ENCODE measurements at regions not wholly inside any gene's neighbourhood (a gene's known extent, or its start where the extent isn't known, plus 50 kb on each side); places are given as distances from the start of the nearest gene placed in this dataset.
"Not testable (repeated sequence)": the region's sequence is repeated elsewhere in the genome, so short reads cannot be mapped to it uniquely, and the experiment has no call there.

- DNase-seq, result no peak
- intact Hi-C loops (cut with DNase I), result no loop called here
Measured at GRCh38 chr4:73348185-73348584, 55.9 kb upstream of the ALB start.

- DNase-seq, result no peak
- intact Hi-C loops (cut with DNase I), result no loop called here
Measured at GRCh38 chr4:73347497-73347896, 56.6 kb upstream of the ALB start.

- no peak for DNase-seq
- intact Hi-C loops (cut with DNase I), result no loop called here
Measured at GRCh38 chr4:73345399-73345975, 58.6 kb upstream of the ALB start.

- intact Hi-C loops (cut with DNase I), result no loop called here
- DNase-seq, result no peak
Measured at GRCh38 chr4:73344106-73344505, 60.0 kb upstream of the ALB start.

- DNase-seq, result no peak
- intact Hi-C loops (cut with DNase I), result no loop called here
Measured at GRCh38 chr4:73343432-73343831, 60.7 kb upstream of the ALB start.

DNA sequence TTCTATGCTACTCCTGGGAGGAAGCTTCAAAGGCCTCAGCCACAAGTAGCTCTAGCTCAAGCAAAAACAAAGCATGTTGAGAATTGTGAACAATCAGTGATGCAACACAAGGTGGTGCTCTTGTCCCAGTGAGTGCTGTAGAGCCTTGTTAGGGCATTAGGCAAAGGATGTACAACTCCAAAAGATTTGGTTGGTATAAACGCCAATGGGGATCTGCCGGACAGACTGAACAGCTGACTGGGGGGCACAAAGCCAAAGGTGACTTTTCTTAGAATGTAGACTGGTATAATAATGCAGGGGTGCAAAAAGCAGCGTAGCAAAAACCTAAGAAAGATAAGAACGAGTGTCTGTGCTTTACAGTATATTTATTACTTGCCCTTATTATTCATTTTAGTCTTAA, 62.6 kb upstream of the ALB start:
- intact Hi-C loops (cut with DNase I), result loop anchor here (1.0 to 2.0 kb wide), 2 partner anchors 105 to 309 kb away; no protein-coding TSS in a partner anchor
- DNase-seq, result peak in 4 of 10 donors; percentile 37 to 65 (median 56)

DNA sequence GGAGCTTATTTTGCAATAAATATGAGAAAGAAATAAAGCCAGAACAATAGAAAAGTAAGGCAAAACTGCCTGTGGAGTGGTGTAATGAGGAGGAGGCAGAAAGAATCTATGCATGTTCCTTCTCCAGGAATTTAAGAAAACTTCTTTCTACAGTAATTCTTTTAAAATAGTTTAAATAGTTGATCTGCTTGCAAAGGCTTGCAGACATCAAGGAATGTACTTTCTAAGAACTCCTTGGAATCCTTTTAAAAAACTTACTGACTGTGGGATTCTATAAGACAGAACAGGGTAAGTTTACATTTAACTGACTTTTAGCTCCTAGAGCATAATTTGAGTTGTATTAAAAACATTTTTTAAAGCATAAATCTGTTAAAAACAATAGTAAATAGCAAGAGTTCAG, 63.2 kb upstream of the ALB start:
- DNase-seq, result no peak
- intact Hi-C loops (cut with DNase I), result loop anchor here (1.0 to 2.0 kb wide), 2 partner anchors 105 to 310 kb away; no protein-coding TSS in a partner anchor

GRCh38 chr4:73335679-73336078, 68.4 kb upstream of the ALB start:
- intact Hi-C loops (cut with DNase I), result no loop called here
- no peak for DNase-seq

- intact Hi-C loops (cut with DNase I); DNase-seq: not testable (repeated sequence)
Measured at GRCh38 chr4:73332012-73332411, 72.1 kb upstream of the ALB start.

- no peak for DNase-seq
- intact Hi-C loops (cut with DNase I), result no loop called here
Measured at GRCh38 chr4:73329300-73329699, 70.7 kb upstream of the ANKRD17 start.

- intact Hi-C loops (cut with DNase I); DNase-seq: not testable (repeated sequence)
Measured at GRCh38 chr4:73325776-73326175, 67.2 kb upstream of the ANKRD17 start.

- intact Hi-C loops (cut with DNase I), result no loop called here
- no peak for DNase-seq
Measured at GRCh38 chr4:73317092-73317491, 58.5 kb upstream of the ANKRD17 start.

DNA sequence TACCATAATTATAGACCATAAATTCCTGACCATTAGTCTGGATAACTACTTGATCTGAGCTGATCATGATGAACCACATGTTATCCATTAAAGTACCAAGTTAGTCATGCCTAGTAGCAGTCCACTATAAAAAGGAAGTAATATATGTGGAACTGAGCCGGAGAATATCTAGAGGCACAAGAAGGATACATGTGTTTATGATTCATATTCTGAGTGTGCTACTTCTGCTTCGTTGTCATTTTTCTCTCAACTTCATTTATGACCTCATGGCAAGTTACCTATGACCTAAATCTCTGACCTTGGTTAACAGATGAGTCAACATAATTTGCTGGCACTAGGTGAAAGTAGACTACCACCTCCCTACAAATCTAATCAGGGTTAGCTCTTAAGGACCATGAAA, 56.5 kb upstream of the ANKRD17 start:
- intact Hi-C loops (cut with DNase I), result no loop called here
- no peak for DNase-seq

GRCh38 chr4:73312967-73313366, 54.4 kb upstream of the ANKRD17 start:
- DNase-seq, result no peak
- intact Hi-C loops (cut with DNase I), result loop anchor here (5.0 kb wide), 1 partner anchor 339 kb away; no protein-coding TSS in a partner anchor

DNA sequence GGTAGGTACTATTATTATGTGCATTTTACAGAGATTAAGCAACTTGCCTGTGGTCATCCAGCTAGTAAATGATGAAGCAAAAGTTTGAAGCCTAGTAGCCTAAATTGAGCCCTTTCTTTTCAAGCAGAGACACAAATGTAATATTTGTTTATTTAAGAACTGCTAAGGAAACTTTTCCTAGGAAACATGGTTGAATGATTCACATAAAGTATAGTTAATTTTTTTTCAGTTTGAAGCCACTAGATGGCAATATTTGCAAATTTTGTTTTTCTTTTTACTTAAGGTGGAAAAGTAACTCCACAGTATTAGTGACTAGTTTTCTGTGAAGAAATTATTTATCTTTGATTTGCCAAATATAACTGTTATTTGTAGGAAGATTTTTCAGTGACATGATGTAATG, 52.8 kb upstream of the ANKRD17 start:
- intact Hi-C loops (cut with DNase I), result loop anchor here (5.0 kb wide), 1 partner anchor 341 kb away; no protein-coding TSS in a partner anchor
- no peak for DNase-seq

DNA sequence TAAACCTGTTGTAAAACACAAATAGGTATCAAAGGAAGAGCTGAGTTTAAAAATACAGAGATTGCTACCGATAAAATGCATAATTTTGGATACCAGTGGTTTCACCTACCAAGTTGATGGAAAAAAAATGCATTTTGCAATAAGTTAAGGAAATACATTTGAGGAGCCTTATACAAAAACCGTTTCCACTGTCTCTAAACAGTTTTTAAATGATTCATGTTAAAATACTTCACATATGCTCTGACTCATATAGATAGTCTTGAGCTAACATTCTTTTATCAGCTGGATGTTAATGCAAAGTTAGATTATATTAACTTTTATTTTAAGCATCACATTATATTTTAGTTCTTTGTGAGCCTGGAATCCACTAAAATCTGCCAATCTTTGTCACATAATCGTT, 50.6 kb upstream of the ANKRD17 start:
- intact Hi-C loops (cut with DNase I), result loop anchor here (5.0 kb wide), 1 partner anchor 52 kb away; the partner anchor contains the start of gene ANKRD17
- DNase-seq, result no peak
